Stomach smooth muscle (tissue), 2 donors: ENCODE measurements at regions not wholly inside any gene's neighbourhood (a gene's known extent, or its start where the extent isn't known, plus 50 kb on each side); places are given as distances from the start of the nearest gene placed in this dataset.

Experiments
- H3K27ac ChIP-seq: one replicate; pipeline ENCODE4 v1.7.0; 2013; ENCODE audit warnings: mild to moderate bottlenecking, low read length, inconsistent platforms
- H3K27me3 ChIP-seq, 2 donors: one replicate each; pipeline ENCODE4 v1.7.0; 2013; ENCODE audit warnings: low read length in 2 of 2; ENCODE audit not compliant: insufficient read depth in 2 of 2, control insufficient read depth in 1 of 2
- H3K36me3 ChIP-seq, 2 donors: one replicate each; pipeline ENCODE4 v1.7.0; 2013; ENCODE audit warnings: low read length in 2 of 2; ENCODE audit not compliant: control insufficient read depth in 2 of 2, insufficient read depth in 2 of 2
- H3K4me1 ChIP-seq: one replicate; pipeline ENCODE4 v1.7.0; 2013; ENCODE audit warnings: low read length; ENCODE audit not compliant: control insufficient read depth, insufficient read depth
- H3K4me3 ChIP-seq, 2 donors: one replicate each; pipeline ENCODE4 v1.7.0; 2013; ENCODE audit warnings: low read length in 2 of 2
- H3K9ac ChIP-seq, 2 donors: one replicate each; pipeline ENCODE4 v1.7.0; 2013; ENCODE audit warnings: low read length in 2 of 2, mild to moderate bottlenecking in 1 of 2
- H3K9me3 ChIP-seq, 2 donors: one replicate each; pipeline ENCODE4 v1.7.0; 2013; ENCODE audit warnings: low read length in 2 of 2; ENCODE audit not compliant: control insufficient read depth in 2 of 2
- donor health status: healthy.
- donor health status: Pancreatic carcinoma.

DNA sequence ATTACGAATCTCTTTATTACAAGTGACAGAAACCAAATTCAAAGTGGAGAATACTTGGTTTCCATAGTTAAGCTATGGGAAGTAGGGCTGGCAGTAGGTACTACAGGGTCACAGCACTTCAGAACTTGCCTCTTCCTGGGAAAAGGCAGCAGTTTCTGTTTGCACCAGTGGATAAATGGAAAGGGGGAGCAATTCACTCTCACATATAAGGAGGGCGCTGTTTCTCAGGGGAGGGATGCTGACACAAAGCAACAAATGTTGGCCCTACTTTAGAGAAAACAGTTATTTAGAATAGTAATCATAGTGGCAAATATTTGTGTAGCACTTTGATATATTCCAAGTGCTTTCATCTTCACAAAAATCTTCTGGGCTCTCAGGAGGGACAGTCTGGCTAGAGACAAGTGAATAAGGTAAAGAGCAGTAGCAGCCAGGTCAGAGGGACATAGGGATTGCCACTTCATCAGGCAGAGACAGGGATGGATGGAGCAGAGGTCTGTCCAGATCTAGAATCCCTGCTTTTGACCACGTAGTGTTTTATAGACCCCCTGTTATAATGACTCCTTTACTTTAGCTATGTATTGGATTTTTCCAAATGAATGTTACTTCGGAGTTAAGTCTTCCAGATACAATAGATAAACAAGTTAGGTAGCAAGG is 554.8 kb upstream of the SGCD start:
- Histone ChIP-seq H3K27me3 (no peaks in the 10 kb centered on the region), H3K9me3 (peaks cover 0 to 2% of the 10 kb centered on the region in 2 donors), H3K27ac (no peak overlapping the region), H3K9ac (no peak overlapping the region), H3K4me3 (no peak overlapping the region), H3K4me1 (no peaks in the 10 kb centered on the region), H3K36me3 (no peaks in the 10 kb centered on the region)

DNA sequence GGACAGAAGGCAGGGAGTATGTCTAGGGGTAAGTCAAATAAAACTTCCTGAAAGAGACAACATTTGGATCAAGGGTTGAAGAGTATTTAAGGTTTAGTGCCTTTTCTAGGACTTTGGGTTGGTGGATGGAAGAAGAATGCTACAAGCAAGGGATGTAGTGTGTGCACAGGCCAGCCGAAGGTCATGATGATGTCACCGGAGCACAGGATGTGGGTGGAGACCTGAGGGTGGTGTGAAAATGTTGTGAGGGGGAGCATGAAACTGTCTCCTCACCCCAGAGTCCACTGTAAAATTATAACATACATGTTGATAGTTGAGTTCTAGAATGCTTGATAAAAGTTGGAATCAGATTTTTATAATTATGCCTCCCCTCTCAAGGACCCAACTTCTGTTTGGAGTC is 553.3 kb upstream of the SGCD start:
- H3K9me3 ChIP-seq = peaks cover 0 to 2% of the 10 kb centered on the region in 2 donors
- H3K36me3 ChIP-seq = no peaks in the 10 kb centered on the region
- H3K27me3 ChIP-seq = no peaks in the 10 kb centered on the region
- H3K9ac ChIP-seq = no peak overlapping the region
- no peak overlapping the region for H3K27ac ChIP-seq
- no peak overlapping the region for H3K4me3 ChIP-seq
- H3K4me1 ChIP-seq = no peaks in the 10 kb centered on the region

DNA sequence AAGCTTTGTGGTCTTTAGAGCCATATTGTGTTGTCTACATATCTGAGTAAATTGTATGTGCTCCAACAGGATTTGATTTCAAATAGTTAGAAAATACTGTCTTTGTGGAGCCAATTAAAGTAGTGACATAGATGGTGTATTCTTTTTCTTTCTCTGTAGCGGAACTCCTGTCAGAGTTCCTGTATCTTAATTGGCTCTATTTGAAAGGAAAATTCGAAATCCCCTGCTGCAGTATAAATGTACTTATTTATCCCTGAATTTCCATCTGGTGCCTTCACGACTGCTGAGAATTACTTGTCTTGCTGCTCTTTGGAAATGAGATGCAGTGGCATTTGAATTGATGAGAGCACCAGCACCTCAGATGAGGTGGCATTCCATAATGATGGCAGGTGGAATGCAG is 546.7 kb upstream of the SGCD start:
- H3K4me1 ChIP-seq = no peaks in the 10 kb centered on the region

DNA sequence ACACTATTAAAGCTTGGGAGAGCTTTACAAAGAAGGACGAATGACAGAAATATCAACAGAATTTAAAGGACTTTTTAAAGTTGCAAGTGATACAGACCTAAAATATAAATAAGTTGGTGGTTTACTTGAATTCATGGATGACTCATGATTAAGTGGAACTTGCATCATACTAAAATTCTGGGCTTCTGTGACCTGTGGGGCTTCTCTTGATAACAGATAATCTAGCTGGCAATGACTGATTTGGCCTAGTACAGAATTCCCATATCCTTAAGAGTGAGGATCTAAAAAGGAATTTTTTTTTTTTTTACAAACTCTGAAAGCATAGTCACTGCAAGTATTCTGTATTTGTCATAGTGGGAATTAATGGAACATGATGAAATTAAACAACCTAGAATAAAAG is 543.7 kb upstream of the SGCD start:
- Histone ChIP-seq H3K27me3 (no peaks in the 10 kb centered on the region), H3K36me3 (no peaks in the 10 kb centered on the region), H3K4me3 (no peak overlapping the region), H3K27ac (no peak overlapping the region), H3K9ac (no peak overlapping the region), H3K9me3 (no peaks in the 10 kb centered on the region), H3K4me1 (no peaks in the 10 kb centered on the region)

More for the DNA sequence above, 546.7 kb upstream of the SGCD start:
- H3K9me3 ChIP-seq = no peaks in the 10 kb centered on the region
- H3K9ac ChIP-seq = no peak overlapping the region
- H3K27me3 ChIP-seq = no peaks in the 10 kb centered on the region
- H3K4me3 ChIP-seq = no peak overlapping the region
- H3K36me3 ChIP-seq = no peaks in the 10 kb centered on the region
- no peak overlapping the region for H3K27ac ChIP-seq

DNA sequence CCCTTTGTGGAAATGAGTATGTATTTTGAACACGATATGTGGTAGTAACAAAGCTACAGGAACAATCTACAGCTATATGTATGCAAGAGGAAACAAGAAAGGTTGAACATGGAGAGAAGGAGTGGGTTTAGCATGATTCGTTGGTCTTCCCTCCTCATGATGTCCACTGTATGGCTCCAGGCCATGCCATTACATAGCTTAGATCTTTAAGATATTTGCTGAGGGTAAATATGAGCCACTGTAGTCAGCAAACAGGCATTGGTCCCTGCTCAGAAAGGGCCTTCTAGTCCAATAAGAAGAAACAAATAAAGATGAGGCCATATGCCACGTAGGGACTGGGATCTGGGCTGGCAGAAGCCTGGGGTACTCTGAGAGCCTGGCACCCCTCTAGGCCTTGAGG is 543.2 kb upstream of the SGCD start:
- H3K27ac ChIP-seq = no peak overlapping the region
- H3K4me1 ChIP-seq = no peaks in the 10 kb centered on the region
- no peak overlapping the region for H3K4me3 ChIP-seq

DNA sequence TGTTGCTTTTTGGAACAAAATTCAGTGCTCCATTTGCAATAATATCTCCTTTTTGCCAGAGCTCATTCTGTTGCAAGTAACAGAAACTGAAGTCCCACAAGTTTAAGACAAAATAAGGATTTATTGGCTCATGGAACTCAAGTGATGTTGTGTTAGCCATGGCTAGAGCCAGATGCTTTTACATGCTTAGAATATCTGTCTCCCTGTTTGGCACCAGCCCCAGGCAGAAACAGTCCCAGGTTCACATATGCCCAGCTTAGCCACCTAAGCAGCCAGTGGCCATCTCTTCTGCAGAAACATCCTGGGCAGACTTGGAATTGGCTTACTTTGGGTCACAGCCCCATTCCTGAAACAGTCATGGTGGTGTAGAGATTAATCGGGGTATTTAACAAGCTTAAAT is 540.9 kb upstream of the SGCD start:
- Histone ChIP-seq H3K27me3 (no peaks in the 10 kb centered on the region), H3K36me3 (no peaks in the 10 kb centered on the region), H3K4me3 (no peak overlapping the region), H3K4me1 (no peaks in the 10 kb centered on the region), H3K27ac (no peak overlapping the region), H3K9me3 (no peaks in the 10 kb centered on the region), H3K9ac (no peak overlapping the region)

More for the DNA sequence above, 543.2 kb upstream of the SGCD start:
- no peaks in the 10 kb centered on the region for H3K9me3 ChIP-seq
- no peaks in the 10 kb centered on the region for H3K36me3 ChIP-seq
- H3K9ac ChIP-seq = no peak overlapping the region
- no peaks in the 10 kb centered on the region for H3K27me3 ChIP-seq

DNA sequence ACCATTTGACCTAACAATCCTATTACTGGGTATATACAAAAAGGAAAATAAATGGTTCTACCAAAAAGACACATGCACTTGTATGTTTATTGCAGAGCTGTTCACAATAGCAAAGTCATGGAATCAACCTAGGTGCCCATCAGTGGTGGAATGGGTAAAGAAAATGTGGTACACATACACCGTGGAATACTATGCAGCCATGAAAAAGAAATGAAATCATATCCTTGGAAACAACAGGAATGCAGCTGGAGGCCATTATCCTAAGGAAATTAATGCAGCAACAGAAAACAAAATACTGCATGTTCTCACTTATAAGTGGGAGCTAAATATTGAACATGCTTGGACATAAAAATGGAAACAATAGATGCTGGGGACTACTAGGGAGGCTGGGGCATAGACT is 534.1 kb upstream of the SGCD start:
- no peak overlapping the region for H3K27ac ChIP-seq
- no peaks in the 10 kb centered on the region for H3K4me1 ChIP-seq
- no peaks in the 10 kb centered on the region for H3K36me3 ChIP-seq
- H3K27me3 ChIP-seq = no peaks in the 10 kb centered on the region
- H3K4me3 ChIP-seq = no peak overlapping the region
- H3K9me3 ChIP-seq = peaks cover 0 to 8% of the 10 kb centered on the region in 2 donors
- no peak overlapping the region for H3K9ac ChIP-seq

DNA sequence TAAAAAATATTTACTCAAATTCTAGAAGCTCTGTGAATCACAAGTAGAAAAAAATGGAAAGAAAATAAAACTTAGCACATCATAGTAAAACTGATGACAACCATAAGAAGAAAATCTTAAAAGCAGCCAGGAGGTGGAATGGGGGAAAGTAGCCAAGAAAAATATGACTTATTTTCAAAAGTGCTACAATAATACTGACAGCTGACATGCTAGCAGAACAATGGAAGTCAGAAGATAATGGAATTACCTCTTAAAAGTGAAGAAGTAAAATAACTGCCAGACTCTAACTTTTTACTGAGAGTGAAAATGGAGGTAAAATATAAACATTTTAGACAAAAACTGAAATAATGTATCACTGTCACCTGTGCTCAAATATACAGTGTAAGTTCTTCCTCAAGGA is 532.2 kb upstream of the SGCD start:
- no peaks in the 10 kb centered on the region for H3K27me3 ChIP-seq
- no peaks in the 10 kb centered on the region for H3K4me1 ChIP-seq
- no peak overlapping the region for H3K9ac ChIP-seq
- peaks cover 0 to 8% of the 10 kb centered on the region in 2 donors for H3K9me3 ChIP-seq
- H3K4me3 ChIP-seq = no peak overlapping the region
- H3K36me3 ChIP-seq = no peaks in the 10 kb centered on the region
- H3K27ac ChIP-seq = no peak overlapping the region

DNA sequence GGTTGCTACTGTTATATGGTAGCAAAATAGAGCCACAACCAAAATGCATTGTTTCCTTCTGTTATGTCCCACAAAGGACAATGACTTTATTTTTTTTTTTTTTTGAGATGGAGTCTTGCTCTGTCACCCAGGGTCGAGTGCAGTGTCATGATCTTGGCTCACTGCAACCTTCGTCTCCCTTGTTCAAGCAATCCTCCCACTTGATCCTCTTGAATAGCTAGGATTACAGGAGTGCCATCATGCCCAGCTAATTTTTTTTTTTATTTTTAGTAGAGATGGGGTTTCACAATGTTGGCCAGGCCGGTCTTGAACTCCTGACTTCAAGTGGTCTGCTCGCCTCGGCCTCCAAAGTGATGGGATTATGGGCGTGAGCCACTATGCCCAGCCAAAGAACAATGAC is 527.7 kb upstream of the SGCD start:
- Histone ChIP-seq H3K4me1 (no peaks in the 10 kb centered on the region), H3K27me3 (no peaks in the 10 kb centered on the region), H3K9me3 (no peaks in the 10 kb centered on the region), H3K27ac (no peak overlapping the region), H3K4me3 (no peak overlapping the region), H3K36me3 (no peaks in the 10 kb centered on the region), H3K9ac (no peak overlapping the region)

DNA sequence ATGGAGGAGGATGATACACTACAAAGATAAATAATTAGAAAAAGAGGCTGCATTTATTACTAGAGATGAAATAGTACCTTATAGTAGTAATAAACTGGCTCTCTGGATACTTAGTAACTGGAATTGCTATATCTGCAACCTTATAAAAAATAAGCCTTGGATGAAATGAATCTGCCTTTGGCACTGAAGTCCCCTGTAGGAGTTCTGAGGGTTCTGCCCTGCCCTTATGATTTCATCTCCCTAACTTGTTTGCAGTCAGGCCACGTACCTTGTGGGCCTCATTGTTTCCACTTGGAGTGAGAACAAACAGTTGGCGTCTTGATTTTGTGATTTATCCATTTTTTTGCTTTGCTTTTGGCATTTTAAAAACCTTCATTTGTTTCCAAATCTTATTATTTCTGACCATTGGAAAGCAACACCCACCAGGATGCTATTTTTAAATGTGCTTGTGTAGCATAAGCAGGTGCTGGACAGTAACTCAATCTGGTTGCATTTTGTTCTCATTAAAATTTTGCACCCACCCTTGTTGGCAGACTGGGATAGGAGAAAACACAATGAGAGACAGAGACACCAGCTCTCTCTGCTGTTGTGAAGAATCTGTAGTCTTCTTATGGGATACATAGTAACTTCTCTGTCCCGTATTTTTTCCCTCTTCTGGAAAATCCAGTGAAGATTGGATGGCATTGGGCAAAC is 518.9 kb upstream of the SGCD start:
- Histone ChIP-seq H3K9me3 (no peaks in the 10 kb centered on the region), H3K9ac (no peak overlapping the region), H3K4me3 (no peak overlapping the region), H3K27ac (no peak overlapping the region), H3K36me3 (no peaks in the 10 kb centered on the region), H3K27me3 (no peaks in the 10 kb centered on the region), H3K4me1 (no peaks in the 10 kb centered on the region)

DNA sequence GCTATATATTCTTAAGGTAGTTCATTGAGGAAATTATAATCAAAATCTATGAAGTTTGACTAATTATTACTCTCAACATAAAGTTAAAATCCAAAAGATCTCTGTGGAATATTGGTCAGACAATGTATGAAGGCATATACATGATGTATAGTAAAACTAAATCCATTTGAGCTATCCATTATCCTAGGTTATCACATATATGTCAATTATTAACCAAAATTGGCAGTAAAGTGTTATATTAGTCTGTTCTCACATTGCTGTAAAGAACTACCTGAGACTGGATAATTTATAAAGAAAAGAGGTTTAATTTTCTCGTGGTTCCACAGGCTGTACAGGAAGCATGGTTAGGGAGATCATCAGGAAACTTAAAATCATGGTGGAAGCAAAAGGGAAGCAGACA is 511.7 kb upstream of the SGCD start:
- Histone ChIP-seq H3K4me1 (no peaks in the 10 kb centered on the region), H3K4me3 (no peak overlapping the region), H3K27me3 (no peaks in the 10 kb centered on the region), H3K36me3 (no peaks in the 10 kb centered on the region), H3K27ac (no peak overlapping the region), H3K9me3 (no peaks in the 10 kb centered on the region), H3K9ac (no peak overlapping the region)
